Embryonic facial prominence (tissue), 1 donor: ENCODE measurements at regions not wholly inside any gene's neighbourhood (a gene's known extent, or its start where the extent isn't known, plus 50 kb on each side); places are given as distances from the start of the nearest gene placed in this dataset.

Source experiments
- DNase-seq: peaks from one replicate; pipeline ENCODE4 v3.0.0-alpha.2; 2016; ENCODE audit errors: extremely low spot score

GRCh38 chr13:21757763-21758162 lies 86.9 kb downstream of the FGF9 start:
- DNase-seq = no peak

- no peak for DNase-seq
Observed at GRCh38 chr13:21758441-21758840, 87.6 kb downstream of the FGF9 start.

- DNase-seq = no peak
Observed at GRCh38 chr13:21759463-21759862, 88.6 kb downstream of the FGF9 start.

GRCh38 chr13:21759911-21760310 lies 89.0 kb downstream of the FGF9 start:
- DNase-seq = no peak

GRCh38 chr13:21761770-21762169 lies 90.9 kb downstream of the FGF9 start:
- no peak for DNase-seq

- DNase-seq = no peak
Observed at GRCh38 chr13:21762512-21762911, 91.6 kb downstream of the FGF9 start.

GRCh38 chr13:21767032-21767431 lies 96.2 kb downstream of the FGF9 start:
- DNase-seq = no peak

- no peak for DNase-seq
Observed at GRCh38 chr13:21771075-21771474, 100.2 kb downstream of the FGF9 start.

GRCh38 chr13:21777166-21777565 lies 106.3 kb downstream of the FGF9 start:
- no peak for DNase-seq

GRCh38 chr13:21777813-21778212 lies 106.9 kb downstream of the FGF9 start:
- DNase-seq = no peak

- no peak for DNase-seq
Observed at GRCh38 chr13:21782736-21783135, 111.9 kb downstream of the FGF9 start.

GRCh38 chr13:21785990-21786389 lies 115.1 kb downstream of the FGF9 start:
- DNase-seq = no peak

- DNase-seq = no peak
Observed at GRCh38 chr13:21796066-21796465, 125.2 kb downstream of the FGF9 start.

GRCh38 chr13:21796775-21797514 lies 126.1 kb downstream of the FGF9 start:
- no peak for DNase-seq

GRCh38 chr13:21797736-21798135 lies 126.9 kb downstream of the FGF9 start:
- DNase-seq = no peak

GRCh38 chr13:21798181-21798580 lies 127.3 kb downstream of the FGF9 start:
- DNase-seq = no peak

GRCh38 chr13:21799671-21800070 lies 128.8 kb downstream of the FGF9 start:
- DNase-seq = no peak

GRCh38 chr13:21800837-21801616 lies 130.2 kb downstream of the FGF9 start:
- DNase-seq = no peak

- DNase-seq = no peak
Observed at GRCh38 chr13:21805733-21806132, 134.9 kb downstream of the FGF9 start.

GRCh38 chr13:21812192-21812626 lies 141.3 kb downstream of the FGF9 start:
- peak; percentile 13 for DNase-seq

GRCh38 chr13:21813110-21813509 lies 142.2 kb downstream of the FGF9 start:
- no peak for DNase-seq

GRCh38 chr13:21813844-21814243 lies 143.0 kb downstream of the FGF9 start:
- no peak for DNase-seq

GRCh38 chr13:21814604-21815003 lies 143.7 kb downstream of the FGF9 start:
- DNase-seq = no peak
